ENCODE measurements at regions not wholly inside any gene's neighbourhood (a gene's known extent, or its start where the extent isn't known, plus 50 kb on each side); places are given as distances from the start of the nearest gene placed in this dataset.

DNA sequence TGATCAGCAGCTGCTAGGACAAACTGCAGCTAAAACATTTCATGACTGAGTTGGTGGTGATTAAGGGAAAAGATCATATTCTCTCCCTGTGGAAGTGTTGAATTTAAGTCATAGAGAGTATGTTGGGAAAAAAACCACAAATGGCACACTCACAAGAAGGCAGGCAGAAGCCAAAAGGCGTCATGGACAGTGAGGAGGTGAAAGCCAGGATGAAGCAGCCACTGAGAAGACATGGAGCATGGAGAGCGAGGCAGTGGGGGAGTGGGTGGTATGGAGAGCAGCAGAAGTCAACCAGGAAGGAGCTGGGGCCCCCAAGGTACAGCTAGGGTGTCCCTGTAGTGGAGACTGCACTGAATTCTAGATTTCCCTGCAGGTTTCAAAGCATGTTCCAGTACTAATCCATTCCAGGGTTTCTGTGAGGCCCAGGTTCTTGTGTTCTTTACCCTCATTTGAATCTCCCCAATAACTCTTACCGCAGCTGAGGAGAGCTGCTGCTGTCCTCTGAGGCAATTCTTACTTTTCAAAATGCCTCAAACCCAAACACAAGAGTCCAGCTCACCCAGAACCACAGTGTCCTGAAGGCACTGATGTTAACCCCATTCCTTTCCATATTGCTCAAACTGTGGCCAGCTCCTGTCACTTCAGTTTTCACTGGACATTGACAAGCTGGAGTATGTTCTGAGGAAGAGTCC lies 191.8 kb upstream of the E2F8 start:
- H3K4me3 ChIP-seq (ENCODE audit: insufficient read depth, low read depth, low read length), result no peak overlapping the region
- H2AFZ ChIP-seq (replicated peaks; ENCODE audit: low read length, poor library complexity), result peak overlapping the region; percentile 88
- H3K4ac ChIP-seq (ENCODE audit: low read depth, low read length), result peak overlapping the region; percentile 14
- no CpG with 5 or more reads among the region's 3 CpGs for WGBS, 2 experiments (ENCODE audit: extremely low coverage in 2 of 2, insufficient read length in 1 of 2)
- ChIA-PET POLR2A (ENCODE audit: unreplicated experiment) (interaction anchor here (0.7 kb wide), 1 partner anchor 9 kb away, joined by 5 read pairs; no protein-coding TSS in a partner anchor), CTCF (interaction anchor here (1.4 kb wide), 1 partner anchor 13 kb away, joined by 4 read pairs; no protein-coding TSS in a partner anchor)
- H3K9me1 ChIP-seq (ENCODE audit: insufficient read depth, low read length), result no peaks in the 10 kb centered on the region
- no peaks in the 10 kb centered on the region for H3K9me3 ChIP-seq (ENCODE audit: control insufficient read depth, insufficient read depth, low read length)
- H4K5ac ChIP-seq (ENCODE audit: low read depth, low read length), result 0 out of 2 replicates have a peak overlapping the region, but pooled peaks have one; percentile 22
- BruUV-seq (replicated peaks), result no TSS peak
- H2BK120ac ChIP-seq (ENCODE audit: low read depth, low read length), result peak overlapping the region; percentile 49; the same call in 1 of the 2 replicates
- H2AK5ac ChIP-seq (ENCODE audit: low read depth, low read length), result no peak overlapping the region
- peak overlapping the region; percentile 37; the same call in 1 of the 2 replicates for H3K56ac ChIP-seq (ENCODE audit: extremely low read depth, insufficient read depth, low read length)
- no peaks in the 10 kb centered on the region for H4K20me1 ChIP-seq (ENCODE audit: insufficient read depth, low read length)
- peak overlapping the region; percentile 52 for H2BK20ac ChIP-seq (ENCODE audit: low read depth, low read length)
- H3K4me2 ChIP-seq (ENCODE audit: low read depth, low read length), result peak overlapping the region; percentile 55
- in situ Hi-C loops (cut with MboI; ENCODE audit: low sequenced_read_pairs), result no loop called here
- no peaks in the 10 kb centered on the region for H3K79me1 ChIP-seq (ENCODE audit: low read depth in 1 of 2, low read length in 2 of 2)
- 0 out of 2 replicates have a peak overlapping the region, but pooled peaks have one; percentile 15 for H3K9ac ChIP-seq (ENCODE audit: low read depth, low read length)
- H4K91ac ChIP-seq (ENCODE audit: insufficient read depth, low read depth, low read length), result 0 out of 2 replicates have a peak overlapping the region, but pooled peaks have one; percentile 19
- dilution Hi-C loops (cut with HindIII; ENCODE audit: low sequenced_read_pairs, unreplicated experiment), result no loop called here
- peak overlapping the region; percentile 54; the same call in 1 of the 2 replicates for H3K23ac ChIP-seq (ENCODE audit: low read depth, low read length)
- H2BK15ac ChIP-seq (ENCODE audit: low read depth, low read length), result peak overlapping the region; percentile 10; the same call in 2 of the 3 replicates
- peak overlapping the region; percentile 85 for H3K27ac ChIP-seq (ENCODE audit: insufficient read depth, low read length)
- peak; percentile 94 for DNase-seq
- H3K14ac ChIP-seq (replicated peaks; ENCODE audit: low read depth, low read length), result no peak overlapping the region
- no peaks in the 10 kb centered on the region for H3K36me3 ChIP-seq (ENCODE audit: control insufficient read depth, insufficient read depth, low read length)
- ATAC-seq (ENCODE audit: low read depth), result peak; percentile 91
- H2BK5ac ChIP-seq (ENCODE audit: low read depth, low read length, poor library complexity, severe bottlenecking), result peak overlapping the region; percentile 80
- peak overlapping the region; percentile 74 for H3K18ac ChIP-seq (ENCODE audit: low read depth, low read length)
- H4K8ac ChIP-seq (ENCODE audit: low read depth in 2 of 2, low read length in 2 of 2), result peak overlapping the region in 1 of 2 experiments; percentile 51; a peak in 2 of 4 replicates
- H3K4me1 ChIP-seq (ENCODE audit: control insufficient read depth, insufficient read depth, low read length), result peaks cover 10% of the 10 kb centered on the region
- intact Hi-C loops (cut with micrococcal nuclease), result loop anchor here (5.0 kb wide), 1 partner anchor 120 kb away; no protein-coding TSS in a partner anchor
- H3K27me3 ChIP-seq (ENCODE audit: control insufficient read depth, insufficient read depth, low read length), result no peaks in the 10 kb centered on the region; the same call in none of the 2 replicates
- peak overlapping the region; percentile 35 for H2AK9ac ChIP-seq (replicated peaks; ENCODE audit: low read depth, low read length, poor library complexity)
- TF ChIP-seq POLR2A (IDR thresholded peaks at IDR 0.05; ENCODE audit: low read depth, low read length), result no peak
- TF ChIP-seq CHD1 (IDR thresholded peaks at IDR 0.05; ENCODE audit: low read depth, low read length), result no peak
- TF ChIP-seq, protein P1, sequence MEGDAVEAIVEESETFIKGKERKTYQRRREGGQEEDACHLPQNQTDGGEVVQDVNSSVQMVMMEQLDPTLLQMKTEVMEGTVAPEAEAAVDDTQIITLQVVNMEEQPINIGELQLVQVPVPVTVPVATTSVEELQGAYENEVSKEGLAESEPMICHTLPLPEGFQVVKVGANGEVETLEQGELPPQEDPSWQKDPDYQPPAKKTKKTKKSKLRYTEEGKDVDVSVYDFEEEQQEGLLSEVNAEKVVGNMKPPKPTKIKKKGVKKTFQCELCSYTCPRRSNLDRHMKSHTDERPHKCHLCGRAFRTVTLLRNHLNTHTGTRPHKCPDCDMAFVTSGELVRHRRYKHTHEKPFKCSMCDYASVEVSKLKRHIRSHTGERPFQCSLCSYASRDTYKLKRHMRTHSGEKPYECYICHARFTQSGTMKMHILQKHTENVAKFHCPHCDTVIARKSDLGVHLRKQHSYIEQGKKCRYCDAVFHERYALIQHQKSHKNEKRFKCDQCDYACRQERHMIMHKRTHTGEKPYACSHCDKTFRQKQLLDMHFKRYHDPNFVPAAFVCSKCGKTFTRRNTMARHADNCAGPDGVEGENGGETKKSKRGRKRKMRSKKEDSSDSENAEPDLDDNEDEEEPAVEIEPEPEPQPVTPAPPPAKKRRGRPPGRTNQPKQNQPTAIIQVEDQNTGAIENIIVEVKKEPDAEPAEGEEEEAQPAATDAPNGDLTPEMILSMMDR (conservative IDR thresholded peaks at IDR 0.05; ENCODE audit: low read depth, low read length), result no peak
- TF ChIP-seq RCOR1 (IDR thresholded peaks at IDR 0.05; ENCODE audit: insufficient replicate concordance, low read length), result no peak
- TF ChIP-seq BHLHE40 (IDR thresholded peaks at IDR 0.05; ENCODE audit: low read depth, low read length), result peak; percentile 69; the same call in 1 of the 2 replicates
- TF ChIP-seq MXI1 (IDR thresholded peaks at IDR 0.05; ENCODE audit: borderline replicate concordance, low read depth, low read length), result no peak
- no peak for TF ChIP-seq FOS (IDR thresholded peaks at IDR 0.05; ENCODE audit: low read depth, low read length)
- TF ChIP-seq, protein P2, sequence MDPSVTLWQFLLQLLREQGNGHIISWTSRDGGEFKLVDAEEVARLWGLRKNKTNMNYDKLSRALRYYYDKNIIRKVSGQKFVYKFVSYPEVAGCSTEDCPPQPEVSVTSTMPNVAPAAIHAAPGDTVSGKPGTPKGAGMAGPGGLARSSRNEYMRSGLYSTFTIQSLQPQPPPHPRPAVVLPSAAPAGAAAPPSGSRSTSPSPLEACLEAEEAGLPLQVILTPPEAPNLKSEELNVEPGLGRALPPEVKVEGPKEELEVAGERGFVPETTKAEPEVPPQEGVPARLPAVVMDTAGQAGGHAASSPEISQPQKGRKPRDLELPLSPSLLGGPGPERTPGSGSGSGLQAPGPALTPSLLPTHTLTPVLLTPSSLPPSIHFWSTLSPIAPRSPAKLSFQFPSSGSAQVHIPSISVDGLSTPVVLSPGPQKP (IDR thresholded peaks at IDR 0.05; ENCODE audit: borderline replicate concordance, low read depth, low read length), result no peak
- TF ChIP-seq RAD21 (IDR thresholded peaks at IDR 0.05; ENCODE audit: low read length), result no peak
- peak; percentile 73; the same call in 1 of the 2 replicates for TF ChIP-seq RFX5 (IDR thresholded peaks at IDR 0.05; ENCODE audit: low read depth, low read length)
- TF ChIP-seq SMC3 (IDR thresholded peaks at IDR 0.05; ENCODE audit: low read depth, low read length), result no peak
- TF ChIP-seq CEBPB (IDR thresholded peaks at IDR 0.05; ENCODE audit: low read depth, low read length), result peak; percentile 20; the same call in 1 of the 2 replicates
- no peak for TF ChIP-seq MAFK (IDR thresholded peaks at IDR 0.05; ENCODE audit: low read depth, low read length)
- TF ChIP-seq NFE2L2 (IDR thresholded peaks at IDR 0.05; ENCODE audit: low read depth, low read length), result no peak
- TF ChIP-seq MAZ (IDR thresholded peaks at IDR 0.05; ENCODE audit: borderline replicate concordance, low read depth, low read length), result no peak; the same call in 1 of the 2 replicates
